ENCODE measurements at regions not wholly inside any gene's neighbourhood (a gene's known extent, or its start where the extent isn't known, plus 50 kb on each side); places are given as distances from the start of the nearest gene placed in this dataset.

DNA sequence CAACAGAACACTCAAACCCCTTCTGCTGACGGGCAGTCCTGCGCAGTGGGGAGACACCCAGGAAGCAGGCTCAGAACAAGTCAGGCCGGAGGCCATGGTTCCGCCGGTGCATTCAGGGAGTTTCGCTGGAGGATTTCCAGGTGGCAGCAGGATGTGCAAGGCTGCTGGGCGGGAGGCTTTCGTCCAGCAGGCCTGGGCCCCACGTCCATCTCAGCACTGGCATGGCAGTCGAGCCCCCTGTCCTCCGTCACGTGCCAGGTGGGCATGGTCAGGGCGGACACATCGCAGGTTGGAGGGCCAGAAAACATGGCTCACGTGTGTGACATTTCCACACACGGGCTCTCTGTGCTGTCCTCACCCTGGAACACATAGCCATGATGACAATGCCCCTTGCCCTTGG, 299.9 kb upstream of the IRX2 start:
- no peak for DNase-seq (ENCODE audit: low read depth)

DNA sequence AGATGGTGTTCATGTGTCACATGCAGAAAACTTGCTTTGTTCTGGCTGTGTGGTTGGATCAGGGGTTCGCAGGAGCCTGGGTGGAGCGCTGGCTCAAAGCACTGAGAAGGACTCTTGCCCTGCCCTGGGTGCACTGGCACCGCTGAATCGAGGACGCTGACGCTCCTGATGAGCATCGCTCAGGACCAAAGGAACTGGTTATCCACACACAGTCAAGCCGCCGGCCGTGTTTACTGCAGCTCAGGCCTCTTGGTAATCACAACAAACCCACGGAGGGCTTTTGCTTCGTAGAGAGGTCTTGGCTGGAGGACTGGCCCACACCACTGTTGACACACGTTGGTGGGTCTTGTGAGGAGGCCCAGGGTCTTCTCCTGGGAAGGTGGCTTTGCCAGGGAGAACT, 299.4 kb upstream of the IRX2 start:
- no peak for DNase-seq (ENCODE audit: low read depth)

DNA sequence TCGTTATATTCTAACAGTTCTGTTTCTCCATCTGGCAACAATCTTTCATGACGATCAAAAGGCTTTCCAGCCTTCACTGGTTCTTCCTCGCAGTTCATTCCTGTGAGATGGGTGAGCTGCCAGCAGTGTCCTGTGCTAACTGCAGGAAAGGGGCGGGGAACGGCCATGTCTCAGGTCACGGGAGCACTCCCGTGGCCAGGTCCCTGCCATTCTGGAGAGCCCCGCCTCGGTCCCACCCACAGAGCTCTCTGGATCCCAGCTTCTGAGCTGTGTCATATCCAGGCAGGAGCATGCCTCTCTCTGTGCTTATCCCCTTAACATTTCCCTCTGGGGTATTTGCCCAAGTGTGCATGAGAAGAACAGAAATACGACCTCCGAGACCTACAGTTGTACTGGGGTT, 297.8 kb upstream of the IRX2 start:
- DNase-seq (ENCODE audit: low read depth): no peak

DNA sequence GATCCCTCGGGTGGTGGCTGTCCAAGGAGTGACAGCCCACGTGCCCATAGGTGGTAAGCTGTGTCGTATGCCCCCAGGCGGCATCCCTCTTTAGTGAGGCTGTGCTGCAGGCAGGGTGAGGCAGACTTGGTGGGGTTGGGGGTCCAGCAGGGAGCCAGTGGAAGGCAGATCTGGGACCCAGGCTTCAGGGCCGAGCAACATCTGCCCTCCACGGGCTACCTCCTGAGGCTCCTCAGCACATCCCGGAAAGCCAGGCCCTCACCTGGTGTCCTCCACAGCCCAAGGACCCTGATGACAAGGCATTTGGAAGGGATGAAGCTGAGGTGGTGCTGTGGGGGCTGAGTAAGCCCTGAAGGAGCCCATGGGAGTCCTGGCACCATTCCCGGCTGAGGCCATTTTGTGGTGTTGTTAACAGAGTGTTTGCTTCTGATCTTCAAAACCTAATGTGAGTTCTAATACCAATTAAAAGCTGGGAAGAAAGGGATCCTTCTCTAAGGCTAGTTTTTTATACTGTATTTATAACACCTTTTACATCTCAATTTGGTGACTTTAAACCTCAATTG, 295.8 kb upstream of the IRX2 start:
- DNase-seq (ENCODE audit: low read depth): no peak

DNA sequence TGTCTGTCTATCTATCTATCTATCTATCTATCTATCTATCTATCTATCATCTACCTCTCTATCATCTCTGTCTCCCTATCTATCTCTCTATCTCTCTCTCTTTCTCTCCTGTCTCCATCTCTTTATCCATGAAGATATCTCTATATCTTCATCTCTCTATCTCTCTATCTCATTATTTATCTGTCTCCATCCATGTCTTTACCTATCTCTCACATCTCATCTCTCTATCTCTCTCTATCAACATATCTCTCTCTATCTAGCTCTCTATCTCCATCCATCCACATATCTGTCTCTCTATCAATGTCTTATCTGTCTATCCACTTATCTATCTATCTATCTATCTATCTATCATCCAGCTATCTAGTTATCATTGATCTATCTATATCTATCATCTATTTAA, 292.1 kb upstream of the IRX2 start:
- DNase-seq (ENCODE audit: low read depth): no peak

DNA sequence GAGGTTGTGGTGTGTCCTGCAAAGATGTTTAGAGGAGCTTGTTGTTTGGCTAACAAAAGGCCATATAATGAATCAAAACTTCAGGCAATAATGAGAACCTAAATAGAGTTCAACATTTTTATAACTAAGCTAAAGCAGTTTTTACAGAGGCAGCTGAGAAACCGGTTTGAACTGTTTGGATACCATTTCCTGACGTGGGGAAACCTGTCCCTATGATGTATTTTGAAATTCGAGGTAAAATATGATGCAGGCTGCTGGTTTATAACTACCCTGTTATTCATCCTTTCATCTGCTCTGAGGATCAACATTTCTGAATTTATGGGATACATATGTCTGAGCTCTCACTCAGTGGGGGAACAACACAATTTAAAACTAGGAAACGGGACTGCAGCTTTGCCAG, 289.5 kb upstream of the IRX2 start:
- DNase-seq (ENCODE audit: low read depth): no peak

DNA sequence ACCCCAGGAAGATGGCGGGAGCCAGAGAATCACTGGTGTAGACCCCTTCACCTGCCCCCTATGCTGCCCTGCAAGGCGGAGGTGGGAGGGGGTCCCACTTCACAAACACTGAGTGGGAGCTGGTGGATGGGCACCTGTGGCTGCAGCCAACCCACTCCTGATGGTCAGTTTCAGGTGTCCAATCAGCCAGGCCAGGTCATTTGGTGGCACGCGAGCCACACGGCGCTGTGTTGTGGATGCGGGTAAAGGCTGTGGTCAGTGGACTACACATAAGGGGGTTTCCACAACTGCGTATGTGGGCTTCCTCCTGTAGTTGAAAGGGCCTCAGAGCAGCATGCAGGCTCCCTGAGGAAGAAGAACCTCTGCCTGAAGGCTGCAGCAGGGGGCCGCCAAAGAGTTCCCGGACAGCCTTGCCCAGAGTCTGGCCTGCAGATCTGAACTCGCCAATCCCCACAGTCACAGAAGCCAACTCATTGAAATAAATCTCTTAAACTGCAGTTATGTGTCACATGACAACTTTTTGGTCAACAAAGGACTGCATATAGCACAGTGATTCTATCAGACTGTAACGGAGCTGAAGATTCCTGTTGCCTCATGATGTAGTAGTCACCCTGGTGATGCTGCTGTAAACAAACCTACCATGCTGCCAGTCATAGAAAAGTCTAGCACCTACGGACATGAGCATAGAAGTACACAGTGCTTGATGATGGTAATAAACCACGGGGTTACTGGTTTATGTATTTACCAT, 284.7 kb upstream of the IRX2 start:
- no peak for DNase-seq (ENCODE audit: low read depth)

DNA sequence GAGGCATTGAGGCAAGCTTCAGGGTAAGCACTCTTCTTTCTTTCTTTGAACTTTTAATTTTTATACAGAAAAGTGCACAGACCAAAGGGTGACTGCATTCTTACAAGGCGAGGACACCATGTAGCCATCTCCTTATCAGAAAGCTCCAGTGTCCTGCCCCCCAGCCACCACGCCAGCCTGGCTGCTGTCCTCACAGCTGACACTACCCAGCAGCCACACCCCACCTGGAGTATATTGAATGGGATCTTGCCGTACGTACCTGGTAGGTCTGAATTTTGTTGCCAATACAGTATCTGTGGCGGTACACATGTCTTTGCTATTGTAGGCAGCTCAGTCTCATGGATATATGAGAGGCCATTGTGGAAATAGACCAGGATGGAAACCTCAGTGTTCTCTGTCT, 284.0 kb upstream of the IRX2 start:
- no peak for DNase-seq (ENCODE audit: low read depth)

DNA sequence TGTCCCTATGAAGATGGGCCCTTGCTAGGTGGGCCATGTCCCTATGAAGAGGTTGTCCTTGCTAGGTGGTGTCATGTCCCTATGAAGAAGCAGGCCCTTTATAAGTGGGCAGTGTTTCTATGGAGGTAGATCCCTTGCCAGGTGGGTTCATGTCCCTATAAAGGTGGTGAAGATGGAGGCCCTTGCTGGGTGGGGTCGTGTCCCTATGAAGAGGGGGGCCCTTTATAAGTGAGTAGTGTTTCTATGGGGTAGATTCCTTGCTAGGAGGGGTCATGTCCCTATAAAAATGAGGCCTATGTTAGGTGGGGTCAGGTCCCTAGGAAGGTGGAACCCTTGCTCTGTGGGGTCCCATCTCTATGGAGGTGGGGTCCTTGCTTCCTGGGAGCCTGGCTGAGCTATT, 283.4 kb upstream of the IRX2 start:
- no peak for DNase-seq (ENCODE audit: low read depth)

DNA sequence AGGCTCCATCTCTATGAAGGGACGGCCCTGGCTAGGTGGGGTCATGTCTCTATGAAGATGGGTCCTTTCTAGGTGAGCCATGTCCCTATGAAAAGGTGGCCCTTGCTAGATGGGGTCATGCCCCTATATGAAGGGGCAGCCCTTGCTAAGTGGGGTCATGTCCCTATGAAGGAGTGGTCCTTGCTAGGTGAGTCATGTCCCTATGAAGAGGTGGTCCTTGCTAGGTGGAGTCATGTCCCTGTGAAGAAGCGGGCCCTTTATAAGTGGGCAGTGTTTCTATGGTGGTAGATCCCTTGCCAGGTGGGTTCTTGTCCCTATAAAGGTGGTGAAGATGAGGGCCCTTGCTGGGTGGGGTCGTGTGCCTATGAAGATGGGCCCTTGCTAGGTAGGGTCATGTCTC, 283.0 kb upstream of the IRX2 start:
- DNase-seq (ENCODE audit: low read depth): no peak

DNA sequence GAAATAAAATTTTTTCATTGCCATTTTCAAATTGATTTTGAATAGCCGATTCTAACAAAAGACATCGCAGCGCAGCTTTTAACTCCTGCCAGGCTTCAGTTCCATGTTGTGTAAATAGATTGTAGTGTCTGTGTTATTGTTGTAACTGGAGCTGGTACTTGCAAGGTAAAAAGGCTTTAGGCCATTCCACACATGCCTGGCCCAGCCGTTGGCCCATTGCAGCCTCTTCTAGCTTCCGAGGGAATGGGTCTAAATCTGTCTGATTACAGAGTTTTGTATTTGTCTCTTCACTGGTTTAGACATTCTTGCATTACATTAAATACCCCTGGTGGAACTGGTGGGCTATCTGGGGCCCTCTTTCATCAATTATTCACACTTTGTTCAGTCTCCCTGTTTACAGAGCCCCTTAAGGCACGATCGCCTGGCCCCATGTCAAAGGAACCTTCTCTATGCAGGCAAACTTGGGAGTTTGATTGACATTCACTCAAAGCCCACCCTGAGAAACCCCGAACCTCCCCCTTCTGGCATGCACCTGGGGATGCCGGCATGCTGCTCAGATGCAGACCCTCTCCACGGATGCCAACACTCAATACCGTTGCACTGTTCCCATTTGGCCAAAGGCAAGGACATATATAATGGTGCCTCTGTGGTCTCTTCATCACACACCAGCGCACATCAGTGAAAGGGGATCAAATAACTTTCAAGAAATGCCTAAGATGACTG, 281.7 kb upstream of the IRX2 start:
- no peak for DNase-seq (ENCODE audit: low read depth)

DNA sequence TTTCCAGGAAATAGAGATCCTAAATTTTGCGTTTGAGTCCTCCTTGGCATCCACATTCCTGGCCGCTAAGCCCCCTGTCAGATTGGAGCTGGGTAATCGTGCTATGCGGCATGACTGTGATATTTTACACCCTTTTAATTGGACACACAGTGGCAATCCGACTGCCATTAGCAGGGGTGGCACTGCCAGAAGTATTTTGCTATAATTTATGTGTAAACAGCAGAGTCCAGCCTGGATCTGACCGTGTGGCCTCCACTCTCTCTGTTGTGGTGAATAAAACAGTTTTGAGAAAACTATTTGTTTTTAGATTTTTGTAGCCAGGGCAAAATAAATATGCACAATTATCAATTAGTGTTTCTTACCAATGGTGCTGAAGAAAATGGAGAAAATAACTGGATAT, 281.0 kb upstream of the IRX2 start:
- DNase-seq (ENCODE audit: low read depth): no peak

DNA sequence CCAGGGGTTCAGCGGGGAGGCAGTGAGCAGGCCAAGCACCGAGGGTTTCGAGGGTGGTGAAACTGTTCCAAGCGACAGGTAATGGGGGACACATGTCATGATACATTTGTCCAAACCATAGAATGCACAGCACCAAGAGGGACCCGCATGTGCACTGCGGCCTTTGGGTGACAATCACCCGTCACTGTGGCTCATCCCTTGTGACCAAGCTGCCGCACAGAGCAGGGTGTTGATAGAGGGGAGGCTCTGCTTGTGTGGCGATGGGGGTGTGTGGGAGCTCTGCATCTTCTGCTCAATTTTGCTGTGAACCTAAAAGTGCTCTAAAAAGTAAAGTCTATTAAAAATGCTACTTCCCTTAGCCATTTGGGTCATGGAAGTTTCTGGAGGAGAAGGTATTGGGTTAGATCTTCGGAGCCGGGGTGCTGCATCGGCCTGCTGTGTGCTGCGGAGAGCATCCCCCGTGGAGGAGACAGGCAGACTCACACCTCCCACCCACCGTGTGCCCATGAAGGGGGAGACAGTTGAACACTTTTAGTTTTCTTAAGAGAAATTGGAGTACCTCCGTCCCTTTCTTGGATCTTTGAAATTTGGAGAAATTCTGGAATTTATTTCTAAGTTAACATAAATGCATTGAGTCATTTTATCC, 280.4 kb upstream of the IRX2 start:
- DNase-seq (ENCODE audit: low read depth): no peak

DNA sequence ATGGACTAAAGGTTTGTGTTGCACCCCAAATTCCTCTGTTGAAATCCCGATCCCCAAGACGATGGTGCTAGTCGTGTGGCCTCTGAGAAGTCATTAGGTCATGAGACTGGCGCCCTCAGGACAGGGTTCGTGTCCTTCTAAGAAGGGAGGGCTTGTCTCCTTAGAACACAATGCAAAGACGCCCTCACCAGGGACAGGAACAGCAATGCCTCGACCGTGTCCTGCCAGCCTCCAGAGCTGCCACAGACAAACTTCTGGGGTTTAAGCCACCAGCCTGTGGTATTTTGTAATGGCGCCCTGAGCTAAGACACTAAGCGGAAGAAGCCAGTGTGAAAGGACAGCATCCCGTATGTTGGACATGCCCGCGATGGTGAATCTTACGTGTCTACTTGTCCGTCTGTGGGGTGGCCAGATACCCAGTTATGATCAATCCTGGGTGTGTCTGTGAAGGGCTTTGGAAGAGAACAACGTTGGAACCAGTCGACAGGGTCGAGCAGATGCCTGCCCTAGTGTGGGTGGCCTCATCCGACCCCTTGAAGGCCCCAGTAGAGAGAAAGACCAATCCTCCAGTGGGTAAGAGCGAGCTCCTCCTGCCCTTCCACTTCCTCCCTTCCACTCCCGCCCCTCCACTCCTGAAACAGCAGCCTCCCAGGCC, 279.2 kb upstream of the IRX2 start:
- DNase-seq (ENCODE audit: low read depth): no peak

DNA sequence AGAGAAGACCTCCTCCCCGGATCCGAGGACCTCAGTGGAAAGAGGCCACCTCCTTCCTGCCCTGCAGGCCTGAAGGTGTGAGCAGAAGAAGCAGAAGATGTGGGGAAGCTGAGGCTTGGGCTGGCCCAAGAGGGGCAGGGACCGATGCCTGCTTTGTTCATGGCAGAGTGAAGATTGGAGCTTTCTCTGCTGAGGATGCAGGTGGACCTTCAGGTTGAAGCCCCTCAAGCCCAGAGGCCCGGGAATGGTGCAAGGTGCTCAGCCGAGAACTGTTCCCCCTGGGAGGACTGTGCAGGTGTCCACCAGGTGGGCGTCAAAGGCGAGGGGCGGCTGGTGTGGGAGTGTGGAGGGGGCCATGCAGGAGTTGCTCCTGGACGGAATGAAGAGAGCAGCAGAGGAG, 277.9 kb upstream of the IRX2 start:
- no peak for DNase-seq (ENCODE audit: low read depth)

DNA sequence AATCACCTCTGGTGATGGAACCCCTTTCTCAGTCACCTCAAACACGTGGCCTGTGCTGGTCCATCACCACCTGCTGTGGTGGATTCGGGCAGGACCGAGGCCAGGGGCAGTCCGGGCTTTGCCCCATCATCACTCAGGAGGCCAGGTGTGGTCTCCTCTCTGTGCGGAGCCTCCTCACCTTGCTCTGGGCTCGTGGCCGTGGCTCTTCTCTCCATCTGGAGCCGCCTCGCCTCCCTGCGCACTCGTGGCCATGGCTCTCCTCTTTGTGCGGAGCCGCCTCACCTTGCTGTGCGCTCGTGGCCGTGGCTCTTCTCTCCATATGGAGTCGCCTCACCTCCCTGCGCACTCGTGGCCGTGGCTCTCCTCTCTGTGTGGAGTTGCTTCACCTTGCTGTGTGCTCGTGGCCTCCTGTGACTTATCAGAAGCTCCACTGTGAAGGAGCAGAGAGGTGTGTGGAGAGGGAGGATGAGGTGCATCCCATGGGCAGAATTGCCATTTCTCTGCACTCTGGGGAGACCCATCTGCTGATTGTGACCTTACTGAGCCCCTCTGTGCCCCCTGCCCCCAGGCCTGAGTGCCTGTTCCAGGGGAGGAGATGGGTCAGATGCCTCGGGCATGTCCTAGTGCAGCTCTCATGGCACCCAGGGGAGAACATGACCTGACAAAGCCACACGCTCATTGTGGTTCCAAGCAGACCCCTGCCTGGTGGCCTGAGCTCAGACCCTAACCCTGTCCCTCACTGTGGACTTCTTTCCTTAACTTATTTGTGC, 276.6 kb upstream of the IRX2 start:
- DNase-seq (ENCODE audit: low read depth): no peak

DNA sequence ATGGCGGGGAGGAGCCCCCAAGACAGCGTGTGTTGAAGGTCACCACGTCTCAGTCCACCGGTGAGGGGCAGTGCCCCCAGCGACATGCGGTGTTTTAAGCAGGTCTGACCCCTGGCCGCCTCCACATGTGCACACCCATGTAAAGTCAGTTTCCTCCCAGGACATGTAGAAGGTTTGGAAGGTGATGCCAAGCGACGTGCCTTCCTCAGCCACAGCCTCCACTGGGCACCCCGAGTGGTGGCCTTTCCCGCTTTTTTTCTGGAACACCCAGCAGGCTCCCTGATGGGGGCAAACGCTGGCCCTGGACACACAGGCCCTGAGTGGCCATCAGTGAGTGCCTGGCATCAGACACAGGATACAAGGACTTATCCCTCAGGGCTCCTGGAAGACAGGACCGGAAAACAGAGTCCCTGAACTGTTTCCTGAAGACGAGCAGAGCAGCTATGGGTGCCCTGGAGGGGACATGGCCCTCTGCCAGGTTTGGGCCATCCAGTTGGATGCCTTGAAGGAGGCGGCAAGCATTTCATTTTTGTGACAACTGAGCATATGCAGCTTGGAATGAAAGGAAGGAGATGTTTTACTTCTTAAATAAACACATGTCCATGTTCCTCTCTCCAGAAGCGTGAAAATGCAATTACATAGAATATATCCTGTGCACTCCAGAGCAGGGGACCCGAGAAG, 275.8 kb upstream of the IRX2 start:
- no peak for DNase-seq (ENCODE audit: low read depth)

DNA sequence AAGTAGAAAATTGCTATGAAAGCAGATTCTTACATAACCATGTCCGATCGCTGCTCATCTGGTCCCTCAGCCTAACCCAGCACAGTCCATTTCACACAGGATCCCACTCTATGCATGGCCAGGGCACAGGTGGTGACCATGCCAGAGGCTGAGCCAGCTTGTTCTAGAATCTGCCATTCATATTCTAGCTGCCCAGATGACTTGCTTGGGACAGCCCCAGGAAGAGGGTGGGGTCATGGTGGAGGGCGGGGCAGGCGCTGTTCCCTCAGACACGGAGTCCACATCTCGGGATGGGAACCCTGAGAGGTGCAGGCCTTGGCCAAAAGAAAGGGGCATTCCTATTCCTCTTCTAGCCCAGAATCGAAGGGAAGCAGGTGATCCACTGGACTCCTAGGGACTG, 275.2 kb upstream of the IRX2 start:
- DNase-seq (ENCODE audit: low read depth): no peak

DNA sequence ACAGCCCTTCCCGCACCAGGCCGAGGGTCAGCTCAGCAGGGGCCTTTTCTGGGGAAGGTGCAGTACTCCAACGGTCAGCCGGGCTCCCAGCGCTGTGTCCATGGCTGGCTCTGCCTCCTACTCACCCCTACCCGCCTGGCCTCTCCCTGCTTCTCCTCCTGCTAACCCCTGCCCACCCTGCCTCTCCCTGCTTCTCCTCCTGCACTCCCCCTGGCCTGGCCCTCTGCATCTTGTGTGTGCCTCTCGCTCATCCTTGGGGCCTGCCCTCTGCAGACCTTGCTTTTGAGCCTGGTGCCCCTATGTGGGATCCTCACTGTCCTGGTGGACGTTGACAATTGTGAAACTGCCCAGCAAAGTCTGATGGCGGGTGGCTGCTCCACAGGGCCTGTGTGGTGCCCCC, 274.6 kb upstream of the IRX2 start:
- no peak for DNase-seq (ENCODE audit: low read depth)

DNA sequence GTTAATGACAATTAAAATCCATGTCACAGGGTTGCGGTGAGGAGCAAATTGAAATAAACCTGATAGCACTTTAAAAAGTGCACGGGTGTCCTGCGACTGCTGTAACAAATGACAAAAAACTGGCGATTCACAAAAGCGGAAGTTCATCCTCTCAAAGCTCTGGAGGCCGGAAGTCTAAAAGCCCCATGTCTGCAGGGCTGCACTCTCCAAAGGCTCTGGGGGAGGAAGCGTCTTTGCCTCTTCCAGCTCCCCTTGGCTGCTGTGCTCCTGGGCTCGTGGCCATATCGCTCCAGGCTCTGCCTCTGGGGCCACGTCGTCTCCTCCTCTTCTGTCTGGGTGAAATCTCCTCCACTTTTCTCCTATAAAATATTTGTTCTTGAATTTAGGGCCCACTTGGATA, 273.9 kb upstream of the IRX2 start:
- DNase-seq (ENCODE audit: low read depth): no peak

DNA sequence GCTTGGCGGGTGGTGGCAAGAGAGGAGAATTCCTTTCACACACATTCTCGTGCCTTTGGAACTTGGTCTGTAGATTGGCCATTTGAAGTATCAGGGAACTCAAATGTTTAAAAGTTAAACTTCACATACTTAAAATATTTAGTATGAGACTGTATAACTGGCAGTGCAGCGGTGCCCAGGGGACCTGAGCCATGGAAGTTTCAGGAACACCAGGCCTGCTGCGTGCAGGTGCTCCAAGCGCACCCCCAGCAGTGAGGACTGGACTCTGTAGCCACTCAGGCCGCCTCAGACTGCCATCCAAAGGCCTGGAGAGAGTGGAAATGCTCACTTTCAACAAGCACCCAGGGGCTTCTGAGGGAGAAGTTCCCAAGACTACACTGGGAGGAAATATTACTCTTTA, 273.5 kb upstream of the IRX2 start:
- no peak for DNase-seq (ENCODE audit: low read depth)

All from forelimb muscle (tissue), 1 donor.